Ovary (tissue), 7 donors: ENCODE measurements at regions not wholly inside any gene's neighbourhood (a gene's known extent, or its start where the extent isn't known, plus 50 kb on each side); places are given as distances from the start of the nearest gene placed in this dataset.

Experiments used
- DNase-seq, 5 donors: peaks; one replicate each; pipeline ENCODE4 v3.0.0-alpha.2; 2019 to 2020
- H3K27ac ChIP-seq, 2 donors: fragments of 200-600 bp; one replicate each; pipeline versions ENCODE4 v1.5.1 to v1.8.0; 2019 to 2022
- H3K27me3 ChIP-seq: fragments of 200-600 bp; one replicate; pipeline ENCODE4 v1.8.0; 2022
- H3K36me3 ChIP-seq: fragments of 200-600 bp; sonication (generic); one replicate; pipeline ENCODE4 v1.5.1; 2019
- H3K4me1 ChIP-seq: one replicate; pipeline ENCODE4 v1.8.1; 2013; ENCODE audit warnings: mild to moderate bottlenecking, moderate library complexity; ENCODE audit not compliant: insufficient read depth
- H3K4me3 ChIP-seq: fragments of 200-600 bp; sonication (generic); one replicate; pipeline ENCODE4 v1.5.1; 2017
- H3K9me3 ChIP-seq, 2 donors: fragments of 200-600 bp in 1 of 2; sonication (generic) in 1 of 2; one replicate each; pipeline versions ENCODE4 v1.5.1 to v1.8.1; 2013 to 2019; ENCODE audit warnings: mild to moderate bottlenecking in 1 of 2, moderate library complexity in 1 of 2
- EP300 ChIP-seq: sonication (generic); formaldehyde crosslinking; IDR thresholded peaks from one replicate; pipeline ENCODE4 v1.6.1; 2017; ENCODE audit warnings: antibody characterized with exemption
- POLR2A ChIP-seq: fragments of 450-650 bp; IDR thresholded peaks from one replicate; pipeline ENCODE4 v1.6.1; 2017; ENCODE audit warnings: antibody characterized with exemption, mild to moderate bottlenecking, moderate library complexity
- WGBS, 3 donors: extraction: QIAGEN DNeasy Blood & Tissue Kit in 1 of 3; methylation state at CpG; one replicate each; pipeline versions ENCODE4 v1.1.5 to v1.1.7; 2013 to 2017; 5-methylcytosine and 5-hydroxymethylcytosine counted together
- intact Hi-C, 4 donors: fragments of 100-400 bp; cut with DNase I; formaldehyde crosslinking; loops; one replicate each; pipeline versions ENCODE4 v1.11.0 to v1.15.1; 2022 to 2023
- TF ChIP-seq, protein P1 (sequence below), 3 donors: fragments of 450-650 bp in 2 of 3; fragments of 200-600 bp in 1 of 3; IDR thresholded peaks; one replicate each; pipeline versions ENCODE4 v1.5.1 to v1.8.0; 2016 to 2022; ENCODE audit warnings: antibody characterized with exemption in 3 of 3, mild to moderate bottlenecking in 1 of 3
- donor health status: DM: no; HTN: no; CAD: no; lungs with moderate emphysema.
- donor health status: DM: no; HTN: no; CAD: no.
- donor health status: Bipolar disorder and iron deficiency.
- donor health status: DM: no; HTN: no; CAD: no.
- donor health status: DM: yes; HTN: yes; CAD: no.

- no peak overlapping the region for H3K4me3 ChIP-seq
- no peaks in the 10 kb centered on the region for H3K36me3 ChIP-seq
- H3K27me3 ChIP-seq: no peaks in the 10 kb centered on the region
- intact Hi-C loops: no loop called here
- no peaks in the 10 kb centered on the region for H3K9me3 ChIP-seq
- 89 to 92% (median 92%) methylated on average over 7 of the region's 7 CpGs for WGBS, 3 donors
- no peaks in the 10 kb centered on the region for H3K4me1 ChIP-seq
- TF ChIP-seq EP300: no peak
- TF ChIP-seq, protein P1, sequence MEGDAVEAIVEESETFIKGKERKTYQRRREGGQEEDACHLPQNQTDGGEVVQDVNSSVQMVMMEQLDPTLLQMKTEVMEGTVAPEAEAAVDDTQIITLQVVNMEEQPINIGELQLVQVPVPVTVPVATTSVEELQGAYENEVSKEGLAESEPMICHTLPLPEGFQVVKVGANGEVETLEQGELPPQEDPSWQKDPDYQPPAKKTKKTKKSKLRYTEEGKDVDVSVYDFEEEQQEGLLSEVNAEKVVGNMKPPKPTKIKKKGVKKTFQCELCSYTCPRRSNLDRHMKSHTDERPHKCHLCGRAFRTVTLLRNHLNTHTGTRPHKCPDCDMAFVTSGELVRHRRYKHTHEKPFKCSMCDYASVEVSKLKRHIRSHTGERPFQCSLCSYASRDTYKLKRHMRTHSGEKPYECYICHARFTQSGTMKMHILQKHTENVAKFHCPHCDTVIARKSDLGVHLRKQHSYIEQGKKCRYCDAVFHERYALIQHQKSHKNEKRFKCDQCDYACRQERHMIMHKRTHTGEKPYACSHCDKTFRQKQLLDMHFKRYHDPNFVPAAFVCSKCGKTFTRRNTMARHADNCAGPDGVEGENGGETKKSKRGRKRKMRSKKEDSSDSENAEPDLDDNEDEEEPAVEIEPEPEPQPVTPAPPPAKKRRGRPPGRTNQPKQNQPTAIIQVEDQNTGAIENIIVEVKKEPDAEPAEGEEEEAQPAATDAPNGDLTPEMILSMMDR (IDR thresholded peaks at IDR 0.05): no peak
- TF ChIP-seq POLR2A: no peak
- DNase-seq: no peak
- H3K27ac ChIP-seq: no peak overlapping the region
Measured at GRCh38 chr12:98280621-98281020, 234.8 kb upstream of the TMPO start.

GRCh38 chr12:98291828-98292227 is 223.6 kb upstream of the TMPO start:
- Histone ChIP-seq H3K27ac (no peak overlapping the region), H3K36me3 (no peaks in the 10 kb centered on the region), H3K27me3 (no peaks in the 10 kb centered on the region), H3K4me1 (no peaks in the 10 kb centered on the region), H3K4me3 (no peak overlapping the region), H3K9me3 (no peaks in the 10 kb centered on the region)
- intact Hi-C loops: no loop called here
- no peak for DNase-seq
- no peak for TF ChIP-seq POLR2A
- WGBS, 3 donors: 10 to 25% (median 18%) methylated on average over 4 of the region's 4 CpGs

DNA sequence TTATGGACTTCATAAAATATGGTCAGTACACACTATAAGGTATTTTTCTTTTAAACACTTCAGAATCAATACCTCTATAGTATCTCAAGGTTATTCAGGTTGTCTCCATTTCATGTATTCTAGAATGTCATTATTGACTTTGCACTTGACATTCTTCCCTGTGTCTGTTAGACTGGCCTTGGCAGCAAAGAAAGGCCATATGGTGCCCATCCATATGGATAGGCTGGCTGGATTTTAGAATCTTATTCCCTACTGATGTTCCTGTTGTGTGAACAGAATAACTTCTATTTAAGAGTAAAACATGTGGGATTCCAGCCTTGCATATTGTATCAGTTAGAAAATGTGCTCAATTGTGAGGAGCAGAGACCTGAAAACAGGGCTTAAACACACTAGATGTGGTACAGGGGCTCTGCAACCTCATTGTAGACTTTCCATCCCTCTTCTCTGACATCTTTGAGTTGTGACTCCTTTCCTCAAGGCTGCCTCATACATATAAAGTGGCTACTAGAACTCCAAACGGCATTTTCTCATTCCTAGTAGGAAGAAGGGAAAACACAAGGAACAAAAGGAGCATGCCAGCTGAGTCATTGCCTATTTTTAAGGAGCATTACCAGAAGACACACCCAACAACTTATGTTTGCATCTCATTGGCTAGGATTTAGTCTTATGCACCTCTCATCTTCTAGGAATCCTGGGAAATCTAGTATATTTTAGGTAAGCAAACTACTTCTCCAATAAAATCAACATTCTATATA is 221.2 kb upstream of the TMPO start:
- DNase-seq: no peak
- no peaks in the 10 kb centered on the region for H3K27me3 ChIP-seq
- no peaks in the 10 kb centered on the region for H3K4me1 ChIP-seq
- H3K36me3 ChIP-seq: no peaks in the 10 kb centered on the region
- WGBS, 3 donors: 56 to 70% (median 61%) methylated on average over 1 of the region's 1 CpG
- no peak for TF ChIP-seq EP300
- no peak for TF ChIP-seq POLR2A
- TF ChIP-seq, protein P1 (IDR thresholded peaks at IDR 0.05): no peak
- H3K27ac ChIP-seq: no peak overlapping the region
- H3K4me3 ChIP-seq: no peak overlapping the region
- intact Hi-C loops: no loop called here
- H3K9me3 ChIP-seq: no peaks in the 10 kb centered on the region

- DNase-seq: no peak
- Histone ChIP-seq H3K27ac (no peak overlapping the region), H3K36me3 (no peaks in the 10 kb centered on the region), H3K27me3 (no peaks in the 10 kb centered on the region), H3K4me1 (no peaks in the 10 kb centered on the region), H3K4me3 (no peak overlapping the region), H3K9me3 (no peaks in the 10 kb centered on the region)
- WGBS, 3 donors: 59 to 72% (median 61%) methylated on average over 2 of the region's 2 CpGs
- TF ChIP-seq, protein P1 (IDR thresholded peaks at IDR 0.05): no peak
- no peak for TF ChIP-seq EP300
- no peak for TF ChIP-seq POLR2A
- intact Hi-C loops: no loop called here
Measured at GRCh38 chr12:98295681-98296080, 219.7 kb upstream of the TMPO start.

DNA sequence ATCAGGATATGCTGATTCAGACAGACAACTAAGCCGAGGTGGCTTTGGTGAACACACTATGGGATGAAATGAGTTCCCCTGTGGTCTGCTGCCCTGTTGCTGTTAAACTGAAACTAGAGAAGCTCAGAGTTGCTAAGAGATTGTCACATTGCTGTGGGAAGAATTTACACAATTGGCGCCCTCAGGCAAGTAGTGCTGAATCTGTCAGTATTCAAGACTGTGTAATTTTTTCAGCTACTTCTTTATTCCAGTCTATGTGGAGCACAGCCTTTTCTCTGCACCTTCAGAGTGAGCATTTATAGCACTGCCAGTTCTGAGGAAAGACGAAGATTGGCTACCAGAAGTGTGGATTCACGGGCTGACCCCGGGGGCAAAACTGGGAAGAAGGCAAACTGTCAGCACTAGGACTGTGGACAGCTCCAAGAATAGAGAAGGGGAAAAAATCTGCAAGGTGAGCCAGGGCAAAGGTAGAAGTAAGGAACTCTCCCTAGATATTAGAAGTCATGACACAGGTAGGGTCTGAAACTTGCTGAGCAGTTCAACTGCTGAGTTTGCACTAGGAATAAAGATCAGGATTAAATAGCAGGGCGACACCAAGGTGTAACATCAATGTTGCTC is 218.8 kb upstream of the TMPO start:
- no peak for DNase-seq
- intact Hi-C loops: no loop called here
- 44 to 47% (median 45%) methylated on average over 6 of the region's 6 CpGs for WGBS, 3 donors
- Histone ChIP-seq H3K4me3 (no peak overlapping the region), H3K9me3 (no peaks in the 10 kb centered on the region), H3K27ac (no peak overlapping the region), H3K27me3 (no peaks in the 10 kb centered on the region), H3K4me1 (no peaks in the 10 kb centered on the region), H3K36me3 (no peaks in the 10 kb centered on the region)
- TF ChIP-seq, protein P1 (IDR thresholded peaks at IDR 0.05): no peak
- no peak for TF ChIP-seq EP300
- no peak for TF ChIP-seq POLR2A
